ENCODE measurements at regions not wholly inside any gene's neighbourhood (a gene's known extent, or its start where the extent isn't known, plus 50 kb on each side); places are given as distances from the start of the nearest gene placed in this dataset.

GRCh38 chr21:38639571-38640354, 141.5 kb upstream of the ERG start:
- TF ChIP-seq CTCF (IDR thresholded peaks at IDR 0.05; ENCODE audit: borderline replicate concordance, extremely low read depth, low read length, poor library complexity, severe bottlenecking), result no peak
- no peak for TF ChIP-seq EZH2 (IDR thresholded peaks at IDR 0.05; ENCODE audit: borderline replicate concordance, low read depth, low read length, severe bottlenecking)

Measured in DND-41 (cell line).